HG03175 (cell line): ENCODE measurements at regions not wholly inside any gene's neighbourhood (a gene's known extent, or its start where the extent isn't known, plus 50 kb on each side); places are given as distances from the start of the nearest gene placed in this dataset.
"Not testable (repeated sequence)": the region's sequence is repeated elsewhere in the genome, so short reads cannot be mapped to it uniquely, and the experiment has no call there.

Experiments
- ATAC-seq: cut with Tn5 transposase; IDR thresholded peaks from one replicate; pipeline ENCODE4 v1.9.1; 2021; ENCODE audit warnings: mild to moderate bottlenecking, moderate library complexity; ENCODE audit not compliant: unreplicated experiment

GRCh38 chr9:75718677-75719076, 171.8 kb upstream of the PCSK5 start:
- no peak for ATAC-seq

- ATAC-seq = no peak
Measured at GRCh38 chr9:75728391-75728790, 162.1 kb upstream of the PCSK5 start.

GRCh38 chr9:75734802-75735201, 155.7 kb upstream of the PCSK5 start:
- ATAC-seq = no peak

DNA sequence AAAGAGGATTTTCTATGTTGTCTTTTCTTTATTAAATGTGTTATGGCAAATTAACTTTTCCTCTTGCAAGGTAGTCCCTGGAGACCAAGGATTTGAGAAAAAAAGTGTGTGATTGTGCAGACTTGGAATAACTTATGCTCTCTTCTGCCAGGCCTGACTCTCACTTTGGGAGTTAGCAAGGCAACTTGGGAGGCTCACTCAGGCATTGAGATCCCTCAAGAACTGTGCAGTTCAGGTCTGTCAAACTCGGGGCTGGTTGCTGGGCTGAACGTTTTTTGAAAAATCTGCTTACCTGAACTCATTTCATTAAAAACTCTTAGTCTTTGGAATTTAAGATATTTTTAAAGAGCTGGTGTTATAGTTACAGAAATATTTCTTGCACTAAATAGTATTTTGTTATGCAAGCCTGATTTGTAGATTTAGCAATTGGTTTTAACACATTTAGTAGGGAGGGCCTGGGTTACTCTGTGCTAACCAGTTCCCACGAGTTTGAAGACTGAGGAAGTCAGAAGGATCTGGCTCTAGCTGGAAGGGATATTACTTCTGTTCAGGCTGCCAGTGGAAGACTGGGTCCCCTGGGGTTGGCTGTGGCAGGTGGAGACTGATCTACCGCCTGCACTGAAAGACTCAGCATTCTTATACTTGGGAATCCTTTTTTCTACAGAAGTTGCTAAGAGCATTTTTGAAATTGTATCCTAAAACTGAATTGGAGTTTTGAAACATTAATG, 150.4 kb upstream of the PCSK5 start:
- no peak for ATAC-seq

DNA sequence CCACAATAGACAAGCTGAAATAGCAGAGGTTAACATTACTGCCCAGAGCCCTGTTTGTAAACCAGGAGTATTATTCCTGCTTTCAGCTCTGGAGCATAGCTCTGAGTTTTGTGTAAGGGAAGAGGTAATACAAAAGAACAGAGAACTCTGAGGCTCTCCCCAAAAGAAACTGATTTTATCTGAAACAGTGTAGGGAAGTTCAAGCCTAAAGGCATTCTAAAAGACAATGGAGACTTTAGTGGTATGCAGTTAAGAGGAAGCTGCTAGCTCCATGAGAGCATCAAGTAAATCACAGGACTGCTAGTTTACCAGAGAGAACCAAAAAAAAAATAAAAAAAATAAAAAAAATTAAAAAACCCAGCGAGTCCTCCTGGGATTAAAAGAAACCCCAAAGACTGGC, 146.6 kb upstream of the PCSK5 start:
- no peak for ATAC-seq

DNA sequence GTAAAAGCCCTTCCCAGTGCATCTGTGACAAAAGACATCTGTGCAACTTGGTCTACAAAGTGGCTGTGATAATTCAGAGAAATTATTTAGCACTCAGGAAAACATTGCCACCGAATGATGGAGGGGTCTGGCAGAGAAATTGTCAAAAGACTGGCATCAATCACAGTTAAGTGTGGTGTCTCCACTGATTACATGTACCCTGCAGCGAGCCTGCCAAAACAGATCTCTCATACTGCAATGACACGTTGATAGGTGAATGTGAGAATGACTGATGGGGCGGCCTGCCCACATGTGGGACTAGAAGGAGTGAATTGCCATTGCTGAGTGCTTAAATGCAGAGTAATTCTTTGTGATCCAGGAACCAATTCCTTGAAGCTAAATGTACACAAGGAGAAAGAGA, 136.4 kb upstream of the PCSK5 start:
- ATAC-seq = no peak

GRCh38 chr9:75775166-75775565, 115.3 kb upstream of the PCSK5 start:
- no peak for ATAC-seq

- no peak for ATAC-seq
Measured at GRCh38 chr9:75775966-75776691, 114.3 kb upstream of the PCSK5 start.

GRCh38 chr9:75780185-75780584, 110.3 kb upstream of the PCSK5 start:
- ATAC-seq = no peak

GRCh38 chr9:75788006-75788634, 102.4 kb upstream of the PCSK5 start:
- ATAC-seq = no peak

- no peak for ATAC-seq
Measured at GRCh38 chr9:75797085-75797580, 93.3 kb upstream of the PCSK5 start.

DNA sequence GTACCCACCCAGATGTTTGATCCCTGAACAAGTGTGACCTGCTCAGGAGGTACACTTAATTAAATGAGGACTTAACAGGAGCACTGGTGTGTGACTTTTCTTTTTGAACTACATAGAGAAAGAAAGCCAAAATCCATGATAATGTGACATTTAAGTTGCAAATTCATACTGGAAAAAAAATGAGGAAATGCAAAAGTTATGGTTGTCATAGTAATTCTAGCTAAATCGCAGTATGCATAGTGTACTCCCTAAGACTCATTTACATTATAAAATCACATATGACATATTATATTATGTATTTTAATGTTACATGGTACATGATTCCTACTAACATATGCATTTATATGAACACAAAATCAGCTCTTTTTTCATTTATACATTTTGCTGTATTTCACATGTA, 92.0 kb upstream of the PCSK5 start:
- no peak for ATAC-seq

DNA sequence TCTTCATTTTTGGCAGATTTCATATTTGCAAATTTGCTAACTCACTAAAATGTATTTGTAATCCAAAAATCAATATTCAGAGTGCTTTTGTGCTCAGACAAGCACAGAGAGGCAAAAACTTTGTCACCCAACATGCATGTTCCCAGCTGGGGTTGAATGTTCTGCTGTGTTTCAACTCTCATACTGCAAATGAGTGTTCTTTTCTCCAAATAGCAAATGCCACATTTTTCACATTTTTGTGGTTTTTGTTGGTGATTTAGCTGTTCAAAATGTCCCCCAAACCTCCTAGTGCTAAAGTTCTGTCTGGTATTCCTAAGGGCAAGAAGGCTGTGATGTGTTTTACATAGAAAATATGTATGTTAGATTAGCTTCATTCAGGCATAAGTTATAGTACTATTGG, 87.3 kb upstream of the PCSK5 start:
- ATAC-seq = no peak

- ATAC-seq = no peak
Measured at GRCh38 chr9:75810063-75810462, 80.4 kb upstream of the PCSK5 start.

DNA sequence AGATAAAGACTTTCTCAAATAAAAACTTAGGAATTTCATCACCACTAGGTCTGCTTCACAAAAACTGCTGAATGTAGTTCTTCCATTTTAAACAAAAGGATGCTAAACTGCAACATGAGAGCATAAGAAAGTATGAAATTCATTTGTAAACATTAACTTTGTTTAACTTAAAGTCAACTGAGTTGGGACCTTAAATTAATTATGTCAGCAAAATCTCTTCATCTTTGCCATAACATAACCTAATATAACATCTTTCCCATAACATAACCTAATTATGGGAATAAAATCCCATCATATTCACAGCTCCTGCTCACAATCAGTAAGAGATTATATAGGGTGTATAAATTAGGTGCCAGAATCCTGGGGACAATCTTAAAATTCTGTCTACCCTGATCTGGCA, 78.8 kb upstream of the PCSK5 start:
- no peak for ATAC-seq

GRCh38 chr9:75812141-75812540, 78.3 kb upstream of the PCSK5 start:
- no peak for ATAC-seq

- ATAC-seq = no peak
Measured at GRCh38 chr9:75814667-75815066, 75.8 kb upstream of the PCSK5 start.

- ATAC-seq = not testable (repeated sequence)
Measured at GRCh38 chr9:75820471-75821115, 69.9 kb upstream of the PCSK5 start.

DNA sequence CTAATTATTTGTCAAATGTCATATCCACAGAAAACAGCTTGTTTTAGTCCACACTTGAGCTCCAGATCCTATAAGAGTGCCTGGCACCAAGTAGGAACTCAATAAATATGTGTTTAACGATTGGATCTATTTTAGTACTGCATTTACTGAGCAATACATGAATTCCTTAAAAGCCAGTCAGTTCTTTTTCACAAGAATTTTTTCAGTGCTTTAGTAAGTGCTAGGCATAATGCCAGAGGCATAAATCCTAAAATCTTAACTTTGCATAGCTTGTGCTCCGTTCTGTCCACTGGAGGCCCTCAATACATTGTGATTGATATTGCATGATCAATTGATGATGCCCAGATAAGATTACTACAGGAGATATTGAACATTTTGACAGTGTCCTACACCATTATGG, 67.3 kb upstream of the PCSK5 start:
- no peak for ATAC-seq

DNA sequence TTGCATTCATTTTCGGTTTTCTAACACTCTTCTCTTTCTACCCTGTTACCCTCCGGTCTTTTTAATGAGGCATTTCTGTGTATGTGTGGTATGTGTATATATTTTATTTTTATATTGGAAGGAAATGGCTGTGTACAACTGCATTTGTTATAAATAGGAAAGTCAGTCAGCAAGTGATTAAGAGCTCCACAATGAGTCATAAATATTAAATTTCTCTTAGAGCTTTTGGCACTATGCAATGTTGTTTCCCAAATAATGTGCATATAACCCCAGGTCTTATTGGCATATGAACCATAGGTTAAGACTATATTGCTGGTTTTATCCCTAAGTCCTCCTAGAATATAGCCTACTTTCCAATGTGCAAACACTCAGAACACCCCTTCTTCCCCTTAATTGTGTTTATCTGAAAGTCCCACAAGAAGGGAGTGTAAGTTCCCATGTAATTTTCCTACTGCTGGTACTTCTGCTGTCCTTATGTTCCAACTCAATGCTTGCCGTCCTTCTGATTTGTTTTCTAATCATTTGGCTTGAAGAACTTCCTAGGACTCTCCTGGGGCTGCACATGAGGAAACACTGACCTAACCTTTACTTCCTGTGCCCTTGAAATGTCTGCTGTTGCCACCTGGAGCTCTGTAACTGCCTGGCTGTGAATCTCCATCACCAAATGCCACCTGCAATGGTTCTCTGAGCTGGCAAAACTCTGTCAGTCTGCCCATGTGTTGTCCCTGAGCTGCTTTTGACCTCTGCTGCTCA, 65.5 kb upstream of the PCSK5 start:
- ATAC-seq = no peak

DNA sequence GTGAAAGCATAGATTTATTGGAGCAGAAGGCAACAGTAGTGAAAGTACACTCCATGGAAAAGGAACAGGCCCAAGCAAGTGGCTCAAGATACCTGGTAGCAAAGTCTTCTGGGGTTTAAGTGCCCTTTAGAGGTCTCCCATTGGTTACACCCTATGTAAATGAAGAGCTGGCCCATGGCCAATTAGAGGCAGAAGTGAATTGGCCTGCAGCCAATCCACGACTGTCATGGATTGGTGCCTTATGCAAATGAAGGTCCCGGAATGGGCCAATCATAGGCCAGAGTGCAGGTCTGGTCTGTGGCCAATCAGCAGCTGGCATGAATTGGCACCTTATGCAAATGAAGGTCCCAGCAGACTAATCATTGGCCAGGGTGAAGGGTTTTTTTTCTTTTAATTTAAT, 64.2 kb upstream of the PCSK5 start:
- ATAC-seq = no peak
